H1 (cell line): ENCODE measurements at regions not wholly inside any gene's neighbourhood (a gene's known extent, or its start where the extent isn't known, plus 50 kb on each side); places are given as distances from the start of the nearest gene placed in this dataset.

Experiments
- CTCF ChIA-PET: fragments of 300-600 bp; sonication (Branson Sonifier 250); formaldehyde crosslinking; loops from one replicate; lab custom pipeline; 2021; ENCODE audit not compliant: partially characterized antibody; lab: Charles Lee
- POLR2A ChIA-PET: fragments of 300-600 bp; sonication (Branson Sonifier 250); formaldehyde crosslinking; loops from one replicate; lab custom pipeline; 2021; ENCODE audit warnings: inconsistent platforms; ENCODE audit not compliant: partially characterized antibody; lab: Charles Lee
- DNase-seq, 2 experiments: peaks; one replicate each; pipeline versions ENCODE4 v3.0.0 to v3.0.0-alpha.2; 2010 to 2022; ENCODE audit warnings: low spot score in 2 of 2, low read depth in 1 of 2, mixed read lengths in 1 of 2
- FAIRE-seq: peaks from 2 replicates; lab custom pipeline; 2011; peaks lifted over from hg19 to GRCh38; lab: Jason Lieb, UNC
- H2AFZ ChIP-seq: 2 replicates; pipeline ENCODE4 v1.8.1; 2012; ENCODE audit warnings: low read length, inconsistent platforms
- H2AK5ac ChIP-seq: 2 replicates; pipeline ENCODE4 v1.6.1; 2013; ENCODE audit warnings: low read depth, low read length
- H2BK120ac ChIP-seq: replicated peaks from 2 replicates; pipeline ENCODE3; 2013; ENCODE audit warnings: low read depth, low read length, inconsistent platforms
- H2BK12ac ChIP-seq: 2 replicates; pipeline ENCODE4 v1.6.1; 2013; ENCODE audit warnings: low read depth, low read length
- H2BK15ac ChIP-seq: 2 replicates; pipeline ENCODE4 v1.6.1; 2013; ENCODE audit warnings: low read length
- H2BK20ac ChIP-seq: 2 replicates; pipeline ENCODE4 v1.6.1; 2013; ENCODE audit warnings: low read length
- H2BK5ac ChIP-seq: 2 replicates; pipeline ENCODE4 v1.6.1; 2013; ENCODE audit warnings: low read depth, low read length
- H3K14ac ChIP-seq: 2 replicates; pipeline ENCODE4 v1.6.1; 2013; ENCODE audit warnings: inconsistent platforms; ENCODE audit not compliant: insufficient read length
- H3K18ac ChIP-seq: 2 replicates; pipeline ENCODE4 v1.6.1; 2013; ENCODE audit warnings: low read length; ENCODE audit errors: extremely low read depth
- H3K23ac ChIP-seq: 2 replicates; pipeline ENCODE4 v1.6.1; 2013; ENCODE audit warnings: inconsistent platforms; ENCODE audit not compliant: insufficient read length
- H3K23me2 ChIP-seq: 2 replicates; pipeline ENCODE4 v1.6.1; 2013; ENCODE audit warnings: low read depth, low read length
- H3K27ac ChIP-seq: 2 replicates; pipeline ENCODE4 v1.6.1; 2011; ENCODE audit warnings: low read depth, low read length, inconsistent platforms
- H3K27me3 ChIP-seq, 4 experiments: replicated peaks in 1 of 4; 1 replicate in 1 of 4; 2 replicates in 3 of 4; pipeline versions ENCODE4 v1.6.1 to v1.8.1; 2011 to 2013; ENCODE audit warnings: low read length in 3 of 4, mild to moderate bottlenecking in 3 of 4, inconsistent platforms in 2 of 4, mixed read lengths in 2 of 4, moderate library complexity in 1 of 4; ENCODE audit not compliant: control insufficient read depth in 3 of 4, insufficient read depth in 3 of 4; ENCODE audit errors: extremely low read depth in 1 of 4
- H3K36me3 ChIP-seq, 4 experiments: 2 replicates each; pipeline versions ENCODE4 v1.6.1 to v1.8.1; 2011 to 2013; ENCODE audit warnings: mild to moderate bottlenecking in 4 of 4, low read length in 3 of 4, moderate library complexity in 2 of 4, control low read depth in 1 of 4, inconsistent platforms in 1 of 4; ENCODE audit not compliant: insufficient read depth in 4 of 4, control insufficient read depth in 2 of 4
- H3K4ac ChIP-seq: replicated peaks from 2 replicates; pipeline ENCODE3; 2013; ENCODE audit warnings: low read length, low read depth, mixed read lengths, inconsistent platforms; ENCODE audit not compliant: insufficient read length
- H3K4me1 ChIP-seq, 4 experiments: replicated peaks in 1 of 4; 1 replicate in 1 of 4; 2 replicates in 3 of 4; pipeline versions ENCODE4 v1.6.1 to v1.8.1; 2011 to 2013; ENCODE audit warnings: low read length in 3 of 4, inconsistent platforms in 2 of 4, mixed read lengths in 1 of 4; ENCODE audit not compliant: insufficient read depth in 4 of 4, control insufficient read depth in 3 of 4
- H3K4me2 ChIP-seq, 2 experiments: 2 replicates each; pipeline versions ENCODE4 v1.6.1 to v1.8.1; 2011 to 2013; ENCODE audit warnings: low read depth in 2 of 2, low read length in 2 of 2, control low read depth in 1 of 2, inconsistent platforms in 1 of 2, mild to moderate bottlenecking in 1 of 2; ENCODE audit not compliant: insufficient read depth in 1 of 2
- H3K4me3 ChIP-seq, 4 experiments: fragments of 200-600, 300-600 bp in 1 of 4; sonication (generic), shearing (Covaris generic), sonication (Bioruptor Twin) in 1 of 4; 2 replicates each; pipeline versions ENCODE4 v1.5.1 to v1.8.1; 2011 to 2016; ENCODE audit warnings: low read length in 4 of 4, low read depth in 3 of 4, control low read depth in 2 of 4, inconsistent platforms in 2 of 4, mild to moderate bottlenecking in 2 of 4, mixed read lengths in 1 of 4, moderate library complexity in 1 of 4; ENCODE audit not compliant: insufficient read depth in 2 of 4; ENCODE audit errors: extremely low read depth in 1 of 4
- H3K56ac ChIP-seq: replicated peaks from 2 replicates; pipeline ENCODE3; 2013; ENCODE audit warnings: low read depth, mild to moderate bottlenecking, mixed read lengths, low read length, inconsistent platforms; ENCODE audit not compliant: insufficient read length
- H3K79me1 ChIP-seq: 2 replicates; pipeline ENCODE4 v1.6.1; 2013; ENCODE audit warnings: low read depth, low read length, control low read depth
- H3K79me2 ChIP-seq, 2 experiments: 2 replicates each; pipeline versions ENCODE4 v1.6.1 to v1.8.1; 2012 to 2013; ENCODE audit warnings: low read length in 2 of 2, mild to moderate bottlenecking in 2 of 2, inconsistent platforms in 1 of 2; ENCODE audit not compliant: insufficient read depth in 2 of 2, control insufficient read depth in 1 of 2
- H3K9ac ChIP-seq, 4 experiments: replicated peaks in 1 of 4; 1 replicate in 1 of 4; 2 replicates in 3 of 4; pipeline versions ENCODE4 v1.6.1 to v1.8.1; 2011 to 2013; ENCODE audit warnings: low read depth in 3 of 4, low read length in 3 of 4, control low read depth in 2 of 4, mild to moderate bottlenecking in 2 of 4, moderate library complexity in 2 of 4, inconsistent platforms in 1 of 4; ENCODE audit errors: extremely low read depth in 1 of 4
- H3K9me3 ChIP-seq, 2 experiments: 2 replicates each; pipeline versions ENCODE4 v1.6.1 to v1.8.1; 2012 to 2013; ENCODE audit warnings: mild to moderate bottlenecking in 2 of 2, moderate library complexity in 2 of 2, control low read depth in 1 of 2, inconsistent platforms in 1 of 2, low read depth in 1 of 2, low read length in 1 of 2, mixed read lengths in 1 of 2; ENCODE audit not compliant: insufficient read depth in 2 of 2
- H4K20me1 ChIP-seq, 2 experiments: replicated peaks in 1 of 2; 2 replicates each; pipeline versions ENCODE3 to v1.8.1; 2011 to 2013; ENCODE audit warnings: inconsistent platforms in 2 of 2, low read length in 2 of 2, mild to moderate bottlenecking in 1 of 2; ENCODE audit not compliant: insufficient read depth in 2 of 2, control insufficient read depth in 1 of 2
- H4K5ac ChIP-seq: 2 replicates; pipeline ENCODE4 v1.6.1; 2013; ENCODE audit warnings: low read length, low read depth, mixed read lengths, inconsistent platforms; ENCODE audit not compliant: insufficient read length
- H4K8ac ChIP-seq: 2 replicates; pipeline ENCODE4 v1.8.0; 2013; ENCODE audit warnings: mild to moderate bottlenecking, moderate library complexity, low read length, inconsistent platforms; ENCODE audit not compliant: insufficient read depth; ENCODE audit errors: extremely low read depth
- H4K91ac ChIP-seq: replicated peaks from 2 replicates; pipeline ENCODE3; 2013; ENCODE audit warnings: low read length, mixed read lengths, inconsistent platforms; ENCODE audit not compliant: insufficient read length
- CHD1 ChIP-seq: IDR thresholded peaks from 2 replicates; pipeline ENCODE4 v1.6.1; 2012; ENCODE audit warnings: low read depth, low read length, improper control_type of control experiment
- EP300 ChIP-seq, 2 experiments: IDR thresholded peaks; 1 replicate in 1 of 2; 2 replicates in 1 of 2; pipeline ENCODE4 v1.6.1; 2011 to 2012; ENCODE audit warnings: low read depth in 2 of 2, low read length in 2 of 2, mild to moderate bottlenecking in 2 of 2, borderline replicate concordance in 1 of 2, inconsistent platforms in 1 of 2, moderate library complexity in 1 of 2
- JUN ChIP-seq: IDR thresholded peaks from 2 replicates; pipeline ENCODE4 v1.6.1; 2011; ENCODE audit warnings: low read depth, mild to moderate bottlenecking, improper control_type of control experiment, low read length
- KDM4A ChIP-seq: IDR thresholded peaks from one replicate; pipeline ENCODE4 v1.7.1; 2012; ENCODE audit warnings: low read depth, mild to moderate bottlenecking, moderate library complexity, low read length, inconsistent platforms; ENCODE audit not compliant: severe bottlenecking
- RNF2 ChIP-seq: fragments of 200-900, 300-1000 bp; sonication (generic); IDR thresholded peaks from 2 replicates; pipeline ENCODE4 v1.7.1; 2016; ENCODE audit warnings: borderline replicate concordance, low read depth, mild to moderate bottlenecking, antibody characterized with exemption, low read length; ENCODE audit not compliant: poor library complexity, severe bottlenecking; ENCODE audit errors: missing control alignments
- RXRA ChIP-seq: IDR thresholded peaks from 2 replicates; pipeline ENCODE4 v1.6.1; 2011; ENCODE audit warnings: low read depth, mild to moderate bottlenecking, low read length, moderate library complexity; ENCODE audit not compliant: insufficient read depth
- SP1 ChIP-seq: IDR thresholded peaks from 2 replicates; pipeline ENCODE4 v1.6.1; 2011; ENCODE audit warnings: low read depth, low read length
- TAF7 ChIP-seq: optimal IDR thresholded peaks from 2 replicates; pipeline ENCODE3; 2011; ENCODE audit warnings: low read depth, mild to moderate bottlenecking, inconsistent platforms, low read length, moderate library complexity, borderline replicate concordance
- WGBS, 2 experiments: shearing (Covaris generic) in 1 of 2; methylation state at CpG; one replicate each; pipeline versions ENCODE4 v1.1.6 to v1.1.7; 2013 to 2015; ENCODE audit warnings: low lambda C conversion rate in 2 of 2, mixed read lengths in 2 of 2, inconsistent platforms in 1 of 2, low coverage in 1 of 2, missing lambda C conversion rate in 1 of 2; ENCODE audit not compliant: insufficient replicate concordance in 2 of 2, insufficient coverage in 1 of 2, insufficient read length in 1 of 2; ENCODE audit errors: extremely low coverage in 1 of 2, missing lambda C conversion rate in 1 of 2; 5-methylcytosine and 5-hydroxymethylcytosine counted together

GRCh38 chr5:160511280-160511929 lies 89.8 kb downstream of the PTTG1 start:
- Histone ChIP-seq H3K18ac (no peak overlapping the region), H3K23me2 (no peaks in the 10 kb centered on the region), H3K9me3 (no peaks in the 10 kb centered on the region), H2BK20ac (no peak overlapping the region), H4K8ac (no peak overlapping the region), H3K56ac (no peak overlapping the region), H2BK5ac (no peak overlapping the region), H3K4me3 (no peak overlapping the region), H3K79me2 (no peaks in the 10 kb centered on the region), H3K27ac (no peak overlapping the region), H3K23ac (no peak overlapping the region), H3K4me2 (no peak overlapping the region), H2AK5ac (no peak overlapping the region), H3K14ac (no peak overlapping the region), H4K5ac (no peak overlapping the region), H3K4ac (no peak overlapping the region), H3K9ac (no peak overlapping the region), H2BK120ac (no peak overlapping the region), H2AFZ (no peak overlapping the region), H3K36me3 (no peaks in the 10 kb centered on the region), H4K20me1 (no peaks in the 10 kb centered on the region), H3K4me1 (0 out of 7 replicates have a peak, but pooled peaks cover 0 to 1% (median 0%) of the 10 kb centered on the region in 4 experiments), H2BK12ac (no peak overlapping the region), H2BK15ac (no peak overlapping the region), H3K79me1 (no peaks in the 10 kb centered on the region), H3K27me3 (no peaks in the 10 kb centered on the region), H4K91ac (no peak overlapping the region)
- ChIA-PET CTCF (interaction anchor here (1.1 to 4.1 kb wide), 4 partner anchors 53 to 276 kb away, joined by 3 to 24 read pairs (median 12); no protein-coding TSS in a partner anchor), POLR2A (interaction anchor here (1.4 kb wide), 1 partner anchor 14 kb away, joined by 3 read pairs; no protein-coding TSS in a partner anchor)
- TF ChIP-seq KDM4A (no peak), JUN (no peak), TAF7 (no peak), RNF2 (no peak), SP1 (no peak), EP300 (IDR thresholded peaks at IDR 0.05; ENCODE audit: borderline replicate concordance in 1 of 2, low read depth in 2 of 2, low read length in 2 of 2) (no peak), CHD1 (no peak), RXRA (no peak)
- no peak for DNase-seq
- FAIRE-seq = no peak
- 92% methylated on average over 12 of the region's 12 CpGs; no CpG with 5 or more reads in 1 of the 2 experiments for WGBS, 2 experiments
